Right cardiac atrium (tissue), 5 donors: ENCODE measurements at regions not wholly inside any gene's neighbourhood (a gene's known extent, or its start where the extent isn't known, plus 50 kb on each side); places are given as distances from the start of the nearest gene placed in this dataset.
A peak's percentile ranks its signal among the peaks of the same experiment; 100 is the strongest.

Experiments
- ATAC-seq, 2 donors: fragments of 200-7000 bp; cut with Tn5 transposase; one replicate each; pipeline versions ENCODE4 v1.8.0 to v1.9.1; 2020; ENCODE audit warnings: moderate library complexity in 2 of 2, mild to moderate bottlenecking in 1 of 2
- DNase-seq, 3 donors: peaks; one replicate each; pipeline ENCODE4 v3.0.0-alpha.2; 2020
- H3K27ac ChIP-seq: one replicate; pipeline ENCODE4 v1.5.1; 2013; ENCODE audit warnings: mild to moderate bottlenecking, low read length, control low read depth, moderate library complexity
- H3K27me3 ChIP-seq: one replicate; pipeline ENCODE4 v1.6.1; 2013; ENCODE audit not compliant: control insufficient read depth, insufficient read depth
- H3K4me1 ChIP-seq: one replicate; pipeline ENCODE4 v1.6.1; 2013; ENCODE audit warnings: low read length; ENCODE audit not compliant: control insufficient read depth, insufficient read depth
- H3K4me3 ChIP-seq: one replicate; pipeline ENCODE4 v1.5.1; 2013; ENCODE audit warnings: low read length, control low read depth
- H3K9me3 ChIP-seq: one replicate; pipeline ENCODE4 v1.6.1; 2013; ENCODE audit warnings: low read length; ENCODE audit not compliant: control insufficient read depth
- whole genome bisulfite sequencing: extraction: QIAGEN DNeasy Blood & Tissue Kit; methylation state at CpG from one replicate; pipeline ENCODE4 v1.1.7; 2013; 5-methylcytosine and 5-hydroxymethylcytosine counted together
- intact Hi-C, 4 donors: fragments of 100-400 bp; cut with DNase I; formaldehyde crosslinking; loops; one replicate each; pipeline versions ENCODE4 v1.11.0 to v1.14.0; 2022 to 2023
- donor health status: healthy with polysubstance abuse.
- donor health status: DM: no; HTN: yes; CAD: no.
- donor health status: DM: no; HTN: no; CAD: no.
- donor health status: DM: no; HTN: yes; CAD: no; lungs with severe emphysema.
- donor health status: DM: yes; HTN: yes; CAD: no.

DNA sequence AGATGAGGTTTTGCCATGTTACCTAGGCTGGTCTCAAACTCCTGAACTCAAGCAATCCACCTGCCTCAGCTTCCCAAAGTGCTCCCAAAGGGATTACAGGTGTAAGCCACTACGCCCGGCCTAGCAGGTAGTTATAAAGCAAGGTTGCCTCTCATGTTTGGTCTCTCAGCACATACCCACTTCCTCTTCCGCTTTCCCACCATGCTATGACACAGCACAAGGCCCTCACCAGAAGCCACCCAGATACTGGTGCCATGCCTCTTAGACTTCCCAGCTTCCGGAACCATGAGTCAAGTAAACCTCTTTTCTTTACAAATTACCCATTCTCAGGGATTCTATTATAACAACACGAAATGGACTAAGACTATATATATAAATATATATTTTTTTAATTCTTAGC, 143.6 kb downstream of the COPRS start:
- ATAC-seq, result no peak
- intact Hi-C loops, result no loop called here
- no peaks in the 10 kb centered on the region for H3K9me3 ChIP-seq
- WGBS, result 90% methylated on average over 5 of the region's 5 CpGs
- H3K27ac ChIP-seq, result no peak overlapping the region
- no peaks in the 10 kb centered on the region for H3K27me3 ChIP-seq
- no peaks in the 10 kb centered on the region for H3K4me1 ChIP-seq
- no peak overlapping the region for H3K4me3 ChIP-seq
- DNase-seq, result no peak

DNA sequence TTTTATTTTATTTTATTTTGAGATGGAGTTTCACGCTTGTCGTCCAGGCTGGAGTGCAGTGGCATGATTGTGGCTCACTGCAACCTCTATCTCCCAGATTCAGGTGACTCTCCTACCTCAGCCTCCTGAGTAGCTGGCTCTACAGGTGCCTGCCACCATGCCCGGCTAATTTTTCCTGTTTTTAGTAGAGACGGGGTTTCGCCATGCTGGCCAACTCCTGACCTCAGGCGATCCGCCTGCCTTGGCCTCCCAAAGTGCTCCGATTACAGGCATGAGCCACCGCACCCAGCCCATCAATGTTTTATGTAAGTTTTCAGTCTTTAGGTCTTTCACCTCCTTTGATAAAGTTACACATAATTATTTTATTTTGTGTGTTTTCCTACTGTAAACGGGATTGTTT, 154.6 kb downstream of the COPRS start:
- no peak overlapping the region for H3K4me3 ChIP-seq
- WGBS, result 82% methylated on average over 10 of the region's 10 CpGs
- DNase-seq (no peak), ATAC-seq (no peak)
- intact Hi-C loops, result no loop called here
- no peak overlapping the region for H3K27ac ChIP-seq
- no peaks in the 10 kb centered on the region for H3K4me1 ChIP-seq
- H3K9me3 ChIP-seq, result no peaks in the 10 kb centered on the region
- H3K27me3 ChIP-seq, result no peaks in the 10 kb centered on the region

DNA sequence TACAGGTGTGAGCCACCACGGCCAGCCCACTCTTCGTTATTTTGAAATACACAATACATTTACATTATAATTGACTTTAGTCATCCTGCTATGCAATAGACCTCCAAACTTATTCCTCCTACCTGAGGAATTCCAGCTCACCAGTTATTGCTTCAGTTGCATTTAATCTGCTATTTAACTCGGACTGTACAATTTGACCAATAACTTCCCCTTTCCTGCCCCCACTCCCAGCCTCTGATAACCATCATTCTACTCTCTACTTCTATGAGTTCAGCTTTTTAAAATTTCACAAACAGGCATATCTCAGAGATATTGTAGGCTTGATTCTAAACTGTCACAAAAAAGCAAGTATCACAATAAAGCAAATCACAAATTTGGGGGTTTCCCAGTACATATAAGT, 157.0 kb downstream of the COPRS start:
- no peaks in the 10 kb centered on the region for H3K9me3 ChIP-seq
- intact Hi-C loops, result no loop called here
- ATAC-seq, result no peak
- H3K27ac ChIP-seq, result no peak overlapping the region
- no peaks in the 10 kb centered on the region for H3K27me3 ChIP-seq
- 78% methylated on average over 3 of the region's 3 CpGs for WGBS
- H3K4me1 ChIP-seq, result no peaks in the 10 kb centered on the region
- no peak overlapping the region for H3K4me3 ChIP-seq
- no peak for DNase-seq

DNA sequence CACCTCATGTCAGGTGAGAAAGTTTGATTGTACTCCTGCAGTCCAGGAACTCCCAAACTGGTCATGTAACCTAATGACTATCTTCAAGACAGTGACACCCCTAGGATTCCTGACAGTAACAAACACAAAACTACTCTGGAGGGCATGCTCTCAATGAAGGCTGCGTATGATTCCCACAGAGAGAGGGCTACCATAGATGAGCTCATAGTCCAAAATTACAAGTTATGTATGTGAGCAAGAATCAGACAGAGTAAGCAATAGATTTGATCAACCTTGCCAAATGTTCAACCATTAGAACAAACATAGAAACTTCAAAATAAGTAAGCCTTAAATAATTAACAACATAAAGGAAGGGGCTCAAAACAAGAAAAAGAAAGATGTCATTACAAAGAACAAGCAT, 158.1 kb downstream of the COPRS start:
- 74% methylated on average over 1 of the region's 1 CpG for WGBS
- Histone ChIP-seq H3K4me3 (no peak overlapping the region), H3K4me1 (no peaks in the 10 kb centered on the region), H3K27me3 (no peaks in the 10 kb centered on the region), H3K27ac (no peak overlapping the region), H3K9me3 (no peaks in the 10 kb centered on the region)
- DNase-seq, result no peak
- intact Hi-C loops, result no loop called here
- ATAC-seq, result no peak

DNA sequence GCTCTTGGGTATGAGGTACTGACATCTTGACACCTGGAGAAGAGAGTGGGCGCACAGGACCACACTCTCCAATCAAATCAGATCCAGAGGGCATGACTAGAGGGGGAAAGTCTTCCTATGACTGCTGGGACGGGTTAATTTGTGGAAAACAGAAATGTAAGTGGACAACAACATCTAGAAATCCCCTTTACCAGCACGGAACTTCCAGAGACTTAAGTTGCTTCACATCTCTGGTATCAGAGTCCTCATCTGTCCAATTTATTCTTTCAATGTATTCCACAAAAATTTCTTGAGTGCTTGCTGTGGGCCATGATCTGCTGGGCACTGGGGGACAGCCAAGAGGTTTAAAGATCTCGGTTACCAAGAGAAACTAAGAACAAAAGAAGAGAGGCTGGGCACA, 159.2 kb downstream of the COPRS start:
- no peak overlapping the region for H3K27ac ChIP-seq
- peaks cover 5% of the 10 kb centered on the region for H3K4me1 ChIP-seq
- intact Hi-C loops, result loop anchor here in 2 of 4 donors (10.0 kb wide), 2 partner anchors 145 kb away; no protein-coding TSS in a partner anchor
- no peaks in the 10 kb centered on the region for H3K27me3 ChIP-seq
- 91% methylated on average over 4 of the region's 4 CpGs for WGBS
- DNase-seq, result no peak
- ATAC-seq, result no peak
- H3K9me3 ChIP-seq, result no peaks in the 10 kb centered on the region
- no peak overlapping the region for H3K4me3 ChIP-seq

DNA sequence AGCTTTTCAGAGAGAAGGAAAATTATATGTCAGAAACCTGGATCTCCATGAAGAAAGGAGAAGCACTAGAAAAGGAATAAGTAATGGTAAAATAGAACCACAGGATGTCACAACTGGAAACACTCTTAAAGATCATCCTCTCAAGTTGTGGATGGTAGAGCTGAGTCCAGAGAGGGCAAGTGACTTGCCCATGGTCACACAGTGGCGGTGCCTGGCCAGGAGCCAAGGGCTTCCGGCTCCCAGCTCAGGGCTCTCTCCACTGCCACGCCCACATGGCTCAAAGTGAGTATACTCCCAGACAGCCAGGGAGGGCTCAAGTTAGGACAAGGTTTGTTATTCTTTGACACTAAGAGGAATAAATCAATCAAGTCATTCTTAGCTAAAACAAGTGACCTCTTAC, 159.8 kb downstream of the COPRS start:
- 55% methylated on average over 3 of the region's 3 CpGs for WGBS
- no peak overlapping the region for H3K27ac ChIP-seq
- no peaks in the 10 kb centered on the region for H3K27me3 ChIP-seq
- H3K4me1 ChIP-seq, result peaks cover 5% of the 10 kb centered on the region
- H3K9me3 ChIP-seq, result no peaks in the 10 kb centered on the region
- no peak overlapping the region for H3K4me3 ChIP-seq
- intact Hi-C loops, result loop anchor here in 2 of 4 donors (10.0 kb wide), 2 partner anchors 144 to 146 kb away; no protein-coding TSS in a partner anchor
- ATAC-seq (no peak), DNase-seq (peak in 1 of 3 donors; percentile 55)

DNA sequence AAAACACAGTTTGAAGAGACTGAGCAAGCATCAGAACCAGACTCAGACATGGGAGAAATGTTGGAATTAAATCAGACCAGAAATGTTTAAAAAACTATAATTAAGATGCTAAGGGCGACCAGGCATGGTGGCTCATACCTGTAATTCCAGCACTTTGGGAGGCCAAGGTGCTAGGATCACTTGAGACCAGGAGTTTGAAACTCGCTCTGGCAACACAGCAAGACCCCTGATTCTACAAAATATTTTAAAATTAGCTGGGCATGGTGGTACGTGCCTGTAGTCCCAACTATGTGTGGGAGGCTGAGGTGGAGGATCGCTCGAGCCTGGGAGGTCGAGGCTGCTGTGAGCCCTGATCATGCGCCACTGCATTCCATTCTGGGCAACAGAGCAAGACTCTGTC, 160.3 kb downstream of the COPRS start:
- Histone ChIP-seq H3K27ac (no peak overlapping the region), H3K9me3 (no peaks in the 10 kb centered on the region), H3K4me1 (peaks cover 5% of the 10 kb centered on the region), H3K4me3 (no peak overlapping the region), H3K27me3 (no peaks in the 10 kb centered on the region)
- 94% methylated on average over 7 of the region's 7 CpGs for WGBS
- no peak for DNase-seq
- intact Hi-C loops, result loop anchor here in 2 of 4 donors (10.0 kb wide), 2 partner anchors 144 to 146 kb away; no protein-coding TSS in a partner anchor
- ATAC-seq, result no peak

DNA sequence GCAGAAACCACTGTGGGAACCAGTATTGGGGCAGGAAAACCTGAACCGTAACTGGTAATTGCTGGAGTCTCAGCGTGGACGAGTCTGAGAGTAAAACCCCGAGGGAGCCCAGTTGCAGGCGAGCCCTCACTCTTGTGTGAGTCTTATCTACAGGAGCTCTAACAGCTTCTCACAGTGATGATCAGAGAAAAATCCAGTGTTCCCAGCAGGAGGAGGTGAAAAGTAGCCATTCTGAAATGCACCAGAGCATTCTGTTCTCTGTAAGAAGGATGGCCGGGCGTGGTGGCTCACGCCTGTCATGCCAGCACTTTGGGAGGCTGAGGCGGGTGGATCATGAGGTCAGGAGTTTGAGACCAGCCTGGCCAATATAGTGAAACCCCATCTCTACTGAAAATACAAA, 161.2 kb downstream of the COPRS start:
- Histone ChIP-seq H3K27me3 (no peaks in the 10 kb centered on the region), H3K4me3 (no peak overlapping the region), H3K27ac (no peak overlapping the region), H3K9me3 (no peaks in the 10 kb centered on the region), H3K4me1 (peaks cover 8% of the 10 kb centered on the region)
- 72% methylated on average over 9 of the region's 9 CpGs for WGBS
- ATAC-seq, result no peak
- no peak for DNase-seq
- intact Hi-C loops, result loop anchor here in 2 of 4 donors (10.0 kb wide), 2 partner anchors 143 to 147 kb away; no protein-coding TSS in a partner anchor

DNA sequence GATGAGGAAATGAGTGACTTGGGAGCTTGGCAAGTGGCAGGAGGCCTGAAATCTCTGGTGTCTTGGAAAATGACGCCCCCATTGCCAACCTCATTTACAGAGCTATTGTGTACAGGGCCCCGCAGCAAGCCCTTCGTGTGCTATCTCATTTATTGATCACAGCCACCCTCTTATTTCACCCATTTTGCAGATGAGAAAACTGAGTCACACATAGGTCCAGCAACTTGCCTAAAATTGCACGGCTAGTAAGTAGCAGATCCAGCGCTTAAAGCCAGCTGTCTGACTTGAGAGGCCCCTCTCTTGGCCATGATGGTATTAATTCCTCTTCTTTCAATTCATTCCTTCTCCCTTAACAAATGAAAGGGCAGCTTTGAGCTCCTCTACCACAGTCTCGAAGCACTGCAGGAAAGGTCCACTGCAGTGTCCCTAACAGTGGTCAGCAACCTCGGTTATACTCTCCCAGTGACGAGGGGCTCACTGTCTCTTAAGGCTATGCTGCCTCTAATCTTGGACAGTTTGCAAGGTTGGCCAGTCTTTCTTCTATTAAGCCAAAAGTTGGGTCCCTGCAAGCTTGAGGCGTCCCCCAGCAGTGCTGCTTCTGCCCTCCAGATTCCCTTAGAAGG, 162.2 kb downstream of the COPRS start:
- H3K9me3 ChIP-seq, result no peaks in the 10 kb centered on the region
- ATAC-seq (peak in 1 of 2 donors; percentile 8), DNase-seq (no peak)
- 51% methylated on average over 9 of the region's 9 CpGs for WGBS
- intact Hi-C loops, result loop anchor here in 2 of 4 donors (10.0 kb wide), 2 partner anchors 142 to 148 kb away; no protein-coding TSS in a partner anchor
- no peaks in the 10 kb centered on the region for H3K27me3 ChIP-seq
- peaks cover 8% of the 10 kb centered on the region for H3K4me1 ChIP-seq
- peak overlapping the region; percentile 50 for H3K27ac ChIP-seq
- no peak overlapping the region for H3K4me3 ChIP-seq

DNA sequence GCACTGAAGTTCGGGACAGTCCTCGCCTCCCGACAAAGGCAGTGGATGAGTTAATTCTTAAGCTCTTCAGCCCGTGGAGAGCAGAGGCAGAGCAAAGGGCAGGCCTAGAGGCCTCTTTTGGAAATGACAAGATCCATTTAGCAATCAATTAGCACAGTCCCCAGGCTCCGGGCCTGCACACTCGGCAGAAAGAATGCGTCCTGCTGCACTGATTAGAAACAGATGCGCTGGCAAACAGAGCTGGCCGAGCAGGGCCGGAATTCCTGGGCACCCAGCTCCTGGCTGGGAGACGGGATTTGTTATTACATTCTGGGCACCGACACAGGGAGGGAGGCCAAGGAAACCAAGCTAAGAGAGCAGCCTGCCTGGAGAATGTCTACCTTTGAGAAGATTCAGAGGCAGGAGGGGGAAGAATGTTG, 162.9 kb downstream of the COPRS start:
- 23% methylated on average over 12 of the region's 12 CpGs for WGBS
- no peaks in the 10 kb centered on the region for H3K9me3 ChIP-seq
- DNase-seq (peak; percentile 87 to 94 (median 92)), ATAC-seq (peak; percentile 90 to 91)
- H3K27ac ChIP-seq, result peak overlapping the region; percentile 84
- peaks cover 8% of the 10 kb centered on the region for H3K4me1 ChIP-seq
- intact Hi-C loops, result loop anchor here in 2 of 4 donors (10.0 kb wide), 2 partner anchors 141 to 149 kb away; no protein-coding TSS in a partner anchor
- no peaks in the 10 kb centered on the region for H3K27me3 ChIP-seq
- H3K4me3 ChIP-seq, result no peak overlapping the region

DNA sequence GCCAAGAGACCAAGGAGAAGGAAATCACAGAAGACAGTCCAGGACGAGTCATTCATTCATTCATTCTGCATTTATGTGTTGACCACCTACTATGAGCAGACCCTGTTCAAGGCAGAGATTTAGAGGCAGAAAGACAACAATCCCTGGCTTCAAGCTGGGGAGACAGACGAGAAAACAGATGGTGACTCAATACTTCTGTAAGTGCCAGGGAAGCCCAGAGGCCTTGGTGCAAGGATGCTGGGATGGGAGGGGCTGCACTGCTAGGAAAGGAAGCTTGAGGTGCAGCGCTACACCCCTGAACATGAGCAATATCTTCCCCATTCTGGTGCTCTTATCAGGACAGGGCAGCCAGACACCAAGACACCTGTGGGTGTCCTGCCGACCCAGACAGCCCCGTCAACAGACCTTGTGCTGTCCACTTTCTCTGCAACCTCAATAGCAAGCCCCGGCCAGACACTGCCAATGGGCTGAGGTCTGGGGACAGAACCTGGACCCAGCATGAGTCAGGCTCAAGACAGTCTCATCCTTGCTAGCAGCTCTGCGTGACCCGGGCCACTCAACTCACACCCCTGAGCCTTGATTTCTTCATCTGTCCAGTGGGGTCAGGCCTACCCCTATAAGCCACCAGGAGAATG, 163.5 kb downstream of the COPRS start:
- no peaks in the 10 kb centered on the region for H3K27me3 ChIP-seq
- ATAC-seq (peak; percentile 30 to 31), DNase-seq (peak in 2 of 3 donors; percentile 46 to 55)
- peaks cover 8% of the 10 kb centered on the region for H3K4me1 ChIP-seq
- no peaks in the 10 kb centered on the region for H3K9me3 ChIP-seq
- no peak overlapping the region for H3K4me3 ChIP-seq
- intact Hi-C loops, result loop anchor here in 2 of 4 donors (10.0 kb wide), 2 partner anchors 141 to 149 kb away; no protein-coding TSS in a partner anchor
- peak overlapping the region; percentile 84 for H3K27ac ChIP-seq
- WGBS, result 62% methylated on average over 8 of the region's 8 CpGs
